DND-41 (cell line): ENCODE measurements at regions not wholly inside any gene's neighbourhood (a gene's known extent, or its start where the extent isn't known, plus 50 kb on each side); places are given as distances from the start of the nearest gene placed in this dataset.

ENCODE experiments used
- ATAC-seq: fragments of 200-7000 bp; cut with Tn5 transposase; 3 replicates; pipeline ENCODE4 v1.9.1; 2021; ENCODE audit warnings: low read depth; ENCODE audit not compliant: insufficient read depth
- DNase-seq: peaks from one replicate; pipeline ENCODE4 v3.0.0-alpha.2; 2020
- H2AFZ ChIP-seq: 2 replicates; pipeline ENCODE4 v1.6.0; 2012; ENCODE audit warnings: low read depth, low read length
- H3K27ac ChIP-seq: 2 replicates; pipeline ENCODE4 v1.5.1; 2012; ENCODE audit warnings: low read length, inconsistent platforms
- H3K27me3 ChIP-seq: fragments of 200-600 bp; sonication (generic); 2 replicates; pipeline ENCODE4 v1.6.0; 2012; ENCODE audit warnings: low read length, mild to moderate bottlenecking, inconsistent platforms; ENCODE audit not compliant: insufficient read depth, poor library complexity
- H3K36me3 ChIP-seq: 2 replicates; pipeline ENCODE4 v1.5.1; 2012; ENCODE audit warnings: low read length, inconsistent platforms; ENCODE audit not compliant: insufficient read depth
- H3K4me1 ChIP-seq: 2 replicates; pipeline ENCODE4 v1.5.1; 2012; ENCODE audit warnings: mild to moderate bottlenecking, low read length; ENCODE audit not compliant: insufficient read depth
- H3K4me2 ChIP-seq: 2 replicates; pipeline ENCODE4 v1.6.0; 2012; ENCODE audit warnings: mild to moderate bottlenecking, moderate library complexity, low read length, inconsistent platforms; ENCODE audit not compliant: insufficient read depth
- H3K4me3 ChIP-seq, 2 experiments: fragments of 200-600 bp in 1 of 2; shearing (Covaris generic) in 1 of 2; 2 replicates each; pipeline ENCODE4 v1.5.1; 2012 to 2016; ENCODE audit warnings: inconsistent platforms in 2 of 2, low read length in 2 of 2, mild to moderate bottlenecking in 2 of 2, low read depth in 1 of 2, moderate library complexity in 1 of 2
- H3K79me2 ChIP-seq: 2 replicates; pipeline ENCODE4 v1.6.0; 2012; ENCODE audit warnings: low read length, inconsistent platforms; ENCODE audit not compliant: insufficient read depth
- H3K9ac ChIP-seq: 2 replicates; pipeline ENCODE4 v1.6.0; 2012; ENCODE audit warnings: low read depth, mild to moderate bottlenecking, inconsistent platforms, low read length, moderate library complexity
- H3K9me3 ChIP-seq: 2 replicates; pipeline ENCODE4 v1.5.1; 2012; ENCODE audit warnings: low read length, moderate library complexity, mild to moderate bottlenecking, inconsistent platforms; ENCODE audit not compliant: insufficient read depth, severe bottlenecking
- H4K20me1 ChIP-seq: 2 replicates; pipeline ENCODE4 v1.6.0; 2012; ENCODE audit warnings: low read length; ENCODE audit not compliant: insufficient read depth
- CTCF ChIP-seq: IDR thresholded peaks from 2 replicates; pipeline ENCODE4 v1.5.1; 2012; ENCODE audit warnings: borderline replicate concordance, low read length, moderate library complexity, mild to moderate bottlenecking; ENCODE audit not compliant: poor library complexity, severe bottlenecking; ENCODE audit errors: extremely low read depth
- EZH2 ChIP-seq: IDR thresholded peaks from 3 replicates; pipeline ENCODE4 v1.6.1; 2012; ENCODE audit warnings: borderline replicate concordance, low read depth, mild to moderate bottlenecking, moderate library complexity, low read length, inconsistent platforms; ENCODE audit not compliant: severe bottlenecking

DNA sequence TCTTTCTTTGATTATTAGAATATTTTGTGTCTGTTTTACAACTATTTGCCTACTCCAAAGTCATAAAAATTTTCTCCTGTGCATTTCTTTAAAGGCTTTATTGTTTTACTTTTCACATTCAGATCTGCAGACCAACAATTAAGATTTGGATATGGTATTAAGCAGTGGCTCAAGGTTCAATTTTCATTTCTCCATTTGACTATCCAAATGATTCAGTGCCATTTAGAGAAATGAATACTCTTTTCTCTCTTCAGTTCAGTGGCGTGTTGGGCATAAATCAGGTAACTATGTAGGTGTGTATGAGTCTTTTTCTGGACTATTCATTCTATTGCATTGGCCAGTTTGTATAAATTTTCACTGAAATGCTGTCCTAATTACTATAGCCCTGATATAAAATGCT lies 57.3 kb upstream of the IL1R1 start:
- H3K9ac ChIP-seq: no peak overlapping the region
- H3K4me2 ChIP-seq: no peak overlapping the region
- H4K20me1 ChIP-seq: no peaks in the 10 kb centered on the region
- no peak overlapping the region for H2AFZ ChIP-seq
- H3K4me1 ChIP-seq: peaks cover 17% of the 10 kb centered on the region
- no peak overlapping the region for H3K4me3 ChIP-seq
- no peak overlapping the region for H3K27ac ChIP-seq
- H3K27me3 ChIP-seq: no peaks in the 10 kb centered on the region
- no peaks in the 10 kb centered on the region for H3K9me3 ChIP-seq
- TF ChIP-seq EZH2 (no peak), CTCF (no peak)
- DNase-seq (no peak), ATAC-seq (no peak)
- H3K36me3 ChIP-seq: no peaks in the 10 kb centered on the region
- no peaks in the 10 kb centered on the region for H3K79me2 ChIP-seq

- Histone ChIP-seq H3K27ac (no peak overlapping the region), H3K4me2 (no peak overlapping the region)
Measured at GRCh38 chr2:102086150-102086872, 56.2 kb upstream of the IL1R1 start.

DNA sequence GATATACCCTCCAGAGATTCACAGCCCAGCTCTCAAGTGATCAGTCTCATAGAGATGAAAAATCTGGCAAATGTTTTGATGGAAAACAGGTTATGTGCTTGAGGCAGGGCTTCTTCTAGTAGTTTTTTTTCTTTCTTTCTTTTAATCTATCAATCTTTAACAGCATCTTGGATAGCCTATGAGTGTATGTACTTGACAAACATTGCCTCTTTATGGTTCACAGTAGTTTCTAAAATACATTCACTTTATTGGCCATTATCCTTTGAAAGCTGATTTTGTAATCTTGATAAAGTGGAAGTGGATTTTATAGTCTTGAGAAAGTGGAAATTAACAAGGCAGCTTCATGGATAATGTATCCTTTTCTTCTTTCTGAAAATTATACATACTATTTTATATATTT lies 51.4 kb upstream of the IL1R1 start:
- Histone ChIP-seq H2AFZ (no peak overlapping the region), H3K4me1 (no peaks in the 10 kb centered on the region), H3K79me2 (no peaks in the 10 kb centered on the region), H3K27me3 (no peaks in the 10 kb centered on the region), H3K9me3 (no peaks in the 10 kb centered on the region), H3K4me2 (no peak overlapping the region), H3K27ac (no peak overlapping the region), H3K4me3 (no peak overlapping the region), H3K9ac (no peak overlapping the region), H3K36me3 (no peaks in the 10 kb centered on the region), H4K20me1 (no peaks in the 10 kb centered on the region)
- no peak for TF ChIP-seq EZH2
- TF ChIP-seq CTCF: no peak
- no peak for DNase-seq
- no peak for ATAC-seq

More at GRCh38 chr2:102086150-102086872, 56.2 kb upstream of the IL1R1 start:
- H3K79me2 ChIP-seq: no peaks in the 10 kb centered on the region
- H3K4me3 ChIP-seq: no peak overlapping the region
- H3K27me3 ChIP-seq: no peaks in the 10 kb centered on the region
- no peak for DNase-seq
- H2AFZ ChIP-seq: no peak overlapping the region
- TF ChIP-seq EZH2: no peak
- TF ChIP-seq CTCF: no peak
- peaks cover 17% of the 10 kb centered on the region for H3K4me1 ChIP-seq
- no peak overlapping the region for H3K9ac ChIP-seq
- no peak for ATAC-seq
- no peaks in the 10 kb centered on the region for H4K20me1 ChIP-seq
- H3K9me3 ChIP-seq: no peaks in the 10 kb centered on the region
- no peaks in the 10 kb centered on the region for H3K36me3 ChIP-seq
